HG02981 (cell line): ENCODE measurements at regions not wholly inside any gene's neighbourhood (a gene's known extent, or its start where the extent isn't known, plus 50 kb on each side); places are given as distances from the start of the nearest gene placed in this dataset.
A peak's percentile ranks its signal among the peaks of the same experiment; 100 is the strongest.

ENCODE experiments used
- ATAC-seq: cut with Tn5 transposase; IDR thresholded peaks from one replicate; pipeline ENCODE4 v1.9.1; 2021; ENCODE audit warnings: mild to moderate bottlenecking, moderate library complexity; ENCODE audit not compliant: unreplicated experiment

GRCh38 chr18:60552948-60553347, 180.4 kb upstream of the MC4R start:
- ATAC-seq = no peak

GRCh38 chr18:60554967-60555366, 182.4 kb upstream of the MC4R start:
- no peak for ATAC-seq

GRCh38 chr18:60555625-60556024, 183.1 kb upstream of the MC4R start:
- no peak for ATAC-seq

GRCh38 chr18:60556326-60556725, 183.8 kb upstream of the MC4R start:
- ATAC-seq = no peak

GRCh38 chr18:60560071-60560470, 187.5 kb upstream of the MC4R start:
- ATAC-seq = no peak

GRCh38 chr18:60563082-60563481, 190.5 kb upstream of the MC4R start:
- no peak for ATAC-seq

GRCh38 chr18:60568220-60568619, 195.6 kb upstream of the MC4R start:
- ATAC-seq = no peak

- no peak for ATAC-seq
Observed at GRCh38 chr18:60570172-60570571, 197.6 kb upstream of the MC4R start.

- ATAC-seq = no peak
Observed at GRCh38 chr18:60577457-60577856, 204.9 kb upstream of the MC4R start.

- no peak for ATAC-seq
Observed at GRCh38 chr18:60585670-60586069, 213.1 kb upstream of the MC4R start.

- no peak for ATAC-seq
Observed at GRCh38 chr18:60593249-60593648, 220.7 kb upstream of the MC4R start.

- ATAC-seq = no peak
Observed at GRCh38 chr18:60596928-60597327, 224.4 kb upstream of the MC4R start.

GRCh38 chr18:60599267-60599666, 226.7 kb upstream of the MC4R start:
- ATAC-seq = peak; percentile 97

GRCh38 chr18:60599995-60600394, 227.4 kb upstream of the MC4R start:
- no peak for ATAC-seq

GRCh38 chr18:60601249-60601648, 228.7 kb upstream of the MC4R start:
- ATAC-seq = no peak

- no peak for ATAC-seq
Observed at GRCh38 chr18:60623331-60623730, 250.8 kb upstream of the MC4R start.

GRCh38 chr18:60624207-60624606, 251.6 kb upstream of the MC4R start:
- no peak for ATAC-seq

GRCh38 chr18:60639836-60640235, 267.3 kb upstream of the MC4R start:
- ATAC-seq = no peak

- no peak for ATAC-seq
Observed at GRCh38 chr18:60643009-60643408, 270.4 kb upstream of the MC4R start.

- no peak for ATAC-seq
Observed at GRCh38 chr18:60646725-60647124, 274.1 kb upstream of the MC4R start.

GRCh38 chr18:60649107-60649506, 276.5 kb upstream of the MC4R start:
- ATAC-seq = peak; percentile 93

GRCh38 chr18:60649842-60650536, 277.4 kb upstream of the MC4R start:
- no peak for ATAC-seq

- no peak for ATAC-seq
Observed at GRCh38 chr18:60654298-60654697, 281.7 kb upstream of the MC4R start.
